ENCODE measurements at regions not wholly inside any gene's neighbourhood (a gene's known extent, or its start where the extent isn't known, plus 50 kb on each side); places are given as distances from the start of the nearest gene placed in this dataset.
"Not testable (repeated sequence)": the region's sequence is repeated elsewhere in the genome, so short reads cannot be mapped to it uniquely, and the experiment has no call there.

DNA sequence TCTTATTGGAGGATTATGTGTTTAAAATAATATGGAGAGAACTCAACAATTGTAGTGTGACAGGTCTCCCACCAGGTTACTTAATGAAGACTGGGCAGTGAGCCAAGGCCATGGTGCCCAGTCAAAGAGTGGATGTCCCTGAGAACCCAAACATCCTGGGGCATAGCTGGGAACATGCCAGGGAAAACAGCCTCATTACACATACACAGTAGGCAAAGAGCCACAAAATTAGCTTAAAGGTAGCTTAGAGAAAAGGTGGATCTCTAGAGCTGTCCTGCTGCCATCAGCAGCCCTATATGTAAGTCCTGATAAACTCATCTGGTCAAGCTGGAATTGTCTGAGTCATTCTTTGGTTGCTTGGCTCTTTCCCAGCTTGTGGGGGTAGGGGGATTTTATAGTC, 287.8 kb downstream of the PHF14 start:
- Histone ChIP-seq H3K27me3 (no peaks in the 10 kb centered on the region), H3K4me3 (no peak overlapping the region), H3K4me1 (no peaks in the 10 kb centered on the region), H3K27ac (no peak overlapping the region), H3K36me3 (no peaks in the 10 kb centered on the region), H3K9ac (ENCODE audit: low read depth in 2 of 2, low read length in 2 of 2) (no peak overlapping the region), H3K9me3 (no peaks in the 10 kb centered on the region)
- DNase-seq, result no peak
- TF ChIP-seq, protein P1, sequence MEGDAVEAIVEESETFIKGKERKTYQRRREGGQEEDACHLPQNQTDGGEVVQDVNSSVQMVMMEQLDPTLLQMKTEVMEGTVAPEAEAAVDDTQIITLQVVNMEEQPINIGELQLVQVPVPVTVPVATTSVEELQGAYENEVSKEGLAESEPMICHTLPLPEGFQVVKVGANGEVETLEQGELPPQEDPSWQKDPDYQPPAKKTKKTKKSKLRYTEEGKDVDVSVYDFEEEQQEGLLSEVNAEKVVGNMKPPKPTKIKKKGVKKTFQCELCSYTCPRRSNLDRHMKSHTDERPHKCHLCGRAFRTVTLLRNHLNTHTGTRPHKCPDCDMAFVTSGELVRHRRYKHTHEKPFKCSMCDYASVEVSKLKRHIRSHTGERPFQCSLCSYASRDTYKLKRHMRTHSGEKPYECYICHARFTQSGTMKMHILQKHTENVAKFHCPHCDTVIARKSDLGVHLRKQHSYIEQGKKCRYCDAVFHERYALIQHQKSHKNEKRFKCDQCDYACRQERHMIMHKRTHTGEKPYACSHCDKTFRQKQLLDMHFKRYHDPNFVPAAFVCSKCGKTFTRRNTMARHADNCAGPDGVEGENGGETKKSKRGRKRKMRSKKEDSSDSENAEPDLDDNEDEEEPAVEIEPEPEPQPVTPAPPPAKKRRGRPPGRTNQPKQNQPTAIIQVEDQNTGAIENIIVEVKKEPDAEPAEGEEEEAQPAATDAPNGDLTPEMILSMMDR (IDR thresholded peaks at IDR 0.05), result no peak
- intact Hi-C loops (cut with DNase I), result no loop called here

DNA sequence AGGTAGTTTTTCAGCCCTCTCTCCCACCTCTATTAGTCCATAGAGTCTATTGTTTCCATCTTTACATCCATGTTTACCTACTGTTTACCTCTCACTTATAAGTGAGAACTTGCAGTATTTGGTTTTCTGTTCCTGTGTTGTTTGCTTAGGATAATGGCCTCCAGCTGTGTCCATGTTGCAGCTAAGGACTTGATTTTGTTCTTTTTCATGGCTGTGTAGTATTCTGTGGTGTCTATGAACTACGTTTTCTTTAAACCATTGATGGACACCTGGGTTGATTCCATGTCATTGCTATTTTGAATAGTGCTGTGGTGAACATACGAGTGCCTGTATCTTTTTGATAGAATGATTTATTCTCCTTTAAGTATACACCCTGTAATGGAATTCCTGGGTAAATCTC, 292.4 kb downstream of the PHF14 start:
- TF ChIP-seq, protein P1 (IDR thresholded peaks at IDR 0.05), result no peak

DNA sequence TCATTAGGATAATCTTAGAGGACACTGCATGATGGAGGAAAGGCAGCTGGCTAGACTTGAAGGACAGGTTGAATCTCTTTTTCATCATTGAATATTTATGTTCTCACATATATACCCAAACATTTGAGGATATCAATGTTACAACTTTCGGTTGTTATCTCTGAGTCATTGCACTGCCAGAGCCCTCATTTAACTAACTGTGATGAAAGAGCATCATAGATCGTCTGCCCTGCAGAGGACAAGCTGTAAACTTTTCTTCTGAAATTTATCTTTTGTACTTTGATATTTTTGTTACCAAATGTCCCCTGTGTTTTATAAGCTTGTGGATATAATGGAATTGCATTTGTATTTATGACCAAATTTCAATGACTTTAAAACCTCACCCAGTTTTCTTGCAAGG, 298.7 kb downstream of the PHF14 start:
- Histone ChIP-seq H3K27me3 (no peaks in the 10 kb centered on the region), H3K4me1 (no peaks in the 10 kb centered on the region), H3K27ac (no peak overlapping the region), H3K4me3 (no peak overlapping the region), H3K36me3 (no peaks in the 10 kb centered on the region), H3K9me3 (no peaks in the 10 kb centered on the region), H3K9ac (ENCODE audit: low read depth in 2 of 2, low read length in 2 of 2) (no peak overlapping the region)
- TF ChIP-seq, protein P1 (IDR thresholded peaks at IDR 0.05), result no peak
- DNase-seq, result no peak
- intact Hi-C loops (cut with DNase I), result no loop called here

More for the DNA sequence above, 292.4 kb downstream of the PHF14 start:
- no peaks in the 10 kb centered on the region for H3K27me3 ChIP-seq
- no peak overlapping the region for H3K4me3 ChIP-seq
- no peaks in the 10 kb centered on the region for H3K36me3 ChIP-seq
- DNase-seq, result no peak
- no peaks in the 10 kb centered on the region for H3K9me3 ChIP-seq
- no peaks in the 10 kb centered on the region for H3K4me1 ChIP-seq
- intact Hi-C loops (cut with DNase I), result no loop called here
- H3K27ac ChIP-seq, result no peak overlapping the region
- no peak overlapping the region for H3K9ac ChIP-seq (ENCODE audit: low read depth in 2 of 2, low read length in 2 of 2)

DNA sequence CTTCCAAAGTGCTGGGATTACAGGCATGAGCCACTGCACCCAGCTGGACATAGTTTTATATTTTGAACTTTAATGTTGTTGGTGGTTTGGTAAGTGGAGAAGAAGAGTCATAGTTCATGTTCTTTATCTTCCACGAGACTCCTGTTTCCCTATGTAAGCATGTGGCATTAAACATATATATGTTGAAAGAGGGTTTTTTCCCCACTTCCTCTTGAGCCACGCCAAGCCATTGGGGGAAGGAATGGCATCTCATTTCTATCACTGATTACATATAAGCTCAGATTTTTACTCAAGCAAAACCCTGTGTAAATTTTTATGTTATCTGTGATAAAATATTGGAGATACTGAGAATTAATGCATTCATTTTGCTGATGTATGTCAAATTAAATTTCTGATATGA, 300.4 kb downstream of the PHF14 start:
- Histone ChIP-seq H3K4me1 (no peaks in the 10 kb centered on the region), H3K27me3 (no peaks in the 10 kb centered on the region), H3K27ac (no peak overlapping the region), H3K4me3 (no peak overlapping the region), H3K36me3 (no peaks in the 10 kb centered on the region), H3K9ac (ENCODE audit: low read depth in 2 of 2, low read length in 2 of 2) (no peak overlapping the region), H3K9me3 (no peaks in the 10 kb centered on the region)
- no peak for DNase-seq
- TF ChIP-seq, protein P1 (IDR thresholded peaks at IDR 0.05), result no peak
- intact Hi-C loops (cut with DNase I), result no loop called here

DNA sequence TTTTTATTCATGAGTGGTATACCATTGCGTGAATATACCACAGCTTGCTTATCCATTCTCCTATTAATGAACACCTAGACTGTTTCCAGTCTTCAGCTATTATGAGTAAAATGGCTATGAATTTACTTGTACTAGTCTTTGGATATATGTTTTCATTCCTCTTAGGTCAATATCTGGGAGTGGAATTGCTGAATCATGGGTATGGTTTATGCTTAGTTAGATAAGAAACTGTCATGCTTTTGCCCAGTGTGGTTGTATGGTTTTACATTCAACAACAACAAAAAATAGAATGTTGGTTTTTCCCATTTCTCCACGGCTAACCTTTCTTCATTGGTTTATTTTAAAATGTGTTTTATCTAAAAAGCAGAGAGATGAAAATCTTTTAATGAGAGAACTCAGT, 308.3 kb downstream of the PHF14 start:
- Histone ChIP-seq H3K4me1 (no peaks in the 10 kb centered on the region), H3K4me3 (no peak overlapping the region), H3K27me3 (no peaks in the 10 kb centered on the region), H3K27ac (no peak overlapping the region), H3K36me3 (no peaks in the 10 kb centered on the region), H3K9ac (ENCODE audit: low read depth in 2 of 2, low read length in 2 of 2) (no peak overlapping the region), H3K9me3 (no peaks in the 10 kb centered on the region)
- intact Hi-C loops (cut with DNase I), result no loop called here
- DNase-seq, result no peak
- TF ChIP-seq, protein P1 (IDR thresholded peaks at IDR 0.05), result no peak

DNA sequence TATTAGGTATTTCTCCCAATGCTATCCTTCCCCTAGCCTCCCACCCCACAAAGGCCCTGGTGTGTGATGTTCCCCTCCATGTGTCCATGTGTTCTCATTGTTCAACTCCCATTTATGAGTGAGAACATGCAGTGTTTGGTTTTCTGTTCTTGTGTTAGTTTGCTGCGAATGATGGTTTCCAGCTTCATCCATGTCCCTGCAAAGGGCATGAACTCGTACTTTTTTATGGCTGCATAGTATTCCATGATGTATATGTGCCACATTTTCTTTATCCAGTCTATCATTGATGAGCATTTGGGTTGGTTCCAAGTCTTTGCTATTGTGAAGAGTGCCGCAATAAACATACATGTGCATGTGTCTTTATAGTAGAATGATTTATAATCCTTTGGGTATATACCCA, 309.9 kb downstream of the PHF14 start:
- H3K9me3 ChIP-seq; intact Hi-C loops (cut with DNase I); H3K27ac ChIP-seq; H3K27me3 ChIP-seq; H3K4me1 ChIP-seq; H3K36me3 ChIP-seq; H3K4me3 ChIP-seq; H3K9ac ChIP-seq (ENCODE audit: low read depth in 2 of 2, low read length in 2 of 2); DNase-seq: not testable (repeated sequence)
